ENCODE measurements at regions not wholly inside any gene's neighbourhood (a gene's known extent, or its start where the extent isn't known, plus 50 kb on each side); places are given as distances from the start of the nearest gene placed in this dataset.
A peak's percentile ranks its signal among the peaks of the same experiment; 100 is the strongest.
"Not testable (repeated sequence)": the region's sequence is repeated elsewhere in the genome, so short reads cannot be mapped to it uniquely, and the experiment has no call there.

DNA sequence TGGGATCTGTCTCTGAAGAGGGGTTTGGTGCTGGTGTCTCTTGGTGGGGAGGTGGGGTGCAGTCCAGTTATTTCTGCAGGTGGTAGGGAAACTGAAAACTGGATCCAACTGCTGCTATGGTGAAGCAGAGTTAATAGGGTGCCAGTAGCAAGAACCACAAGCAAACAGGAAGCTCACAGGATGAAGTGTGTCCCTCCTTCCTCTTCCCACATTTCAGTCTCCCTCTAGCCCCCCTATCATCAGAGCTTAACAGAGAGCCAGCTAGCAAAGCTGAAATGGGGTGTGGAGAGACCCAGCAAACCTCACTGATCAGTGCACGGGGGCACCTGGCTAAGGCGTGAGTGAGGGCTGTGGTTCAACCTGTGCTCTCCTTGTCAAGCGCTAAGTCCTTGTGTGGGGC lies 69.1 kb upstream of the C12orf71 start:
- Histone ChIP-seq H3K4me1 (ENCODE audit: insufficient read depth, insufficient read length) (no peaks in the 10 kb centered on the region), H3K4me3 (ENCODE audit: insufficient read length, low read depth) (no peak overlapping the region), H3K9me3 (ENCODE audit: insufficient read depth, low read length) (no peaks in the 10 kb centered on the region), H3K27me3 (ENCODE audit: insufficient read depth, insufficient read length) (no peaks in the 10 kb centered on the region), H3K36me3 (ENCODE audit: insufficient read depth, insufficient read length, low read length) (no peaks in the 10 kb centered on the region), H3K9ac (ENCODE audit: insufficient read length, low read depth) (no peak overlapping the region)
- no peak for DNase-seq (ENCODE audit: low read depth, low spot score)
- TF ChIP-seq ZNF274 (IDR thresholded peaks at IDR 0.05; ENCODE audit: low read depth, low read length): no peak
- no peak for TF ChIP-seq SUZ12 (IDR thresholded peaks at IDR 0.05; ENCODE audit: extremely low read depth, insufficient read depth, insufficient read length)
- no peak for TF ChIP-seq YY1 (IDR thresholded peaks at IDR 0.05; ENCODE audit: insufficient read depth, insufficient read length)

DNA sequence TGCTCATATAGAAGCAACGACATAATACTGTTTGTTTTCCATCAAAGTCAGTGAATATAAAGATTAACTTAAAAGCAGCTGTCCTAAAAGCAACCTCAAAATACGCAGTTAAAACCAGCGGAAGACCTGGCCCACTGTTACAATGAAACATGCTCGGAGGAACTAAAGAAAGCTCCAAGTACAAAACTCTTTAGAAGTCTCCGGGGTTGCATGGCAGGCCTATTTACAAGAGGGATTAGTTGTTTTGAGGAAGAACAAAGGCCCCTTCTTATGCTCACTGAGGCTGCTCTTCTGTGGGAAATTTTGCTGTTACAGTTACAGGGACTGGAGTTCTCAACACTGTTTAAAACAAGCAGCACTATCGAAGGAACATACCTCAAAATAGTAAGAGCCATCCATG lies 75.9 kb upstream of the C12orf71 start:
- TF ChIP-seq SUZ12 (IDR thresholded peaks at IDR 0.05; ENCODE audit: extremely low read depth, insufficient read depth, insufficient read length): no peak
- no peak for TF ChIP-seq YY1 (IDR thresholded peaks at IDR 0.05; ENCODE audit: insufficient read depth, insufficient read length)
- no peak for TF ChIP-seq ZNF274 (IDR thresholded peaks at IDR 0.05; ENCODE audit: low read depth, low read length)
- H3K4me3 ChIP-seq (ENCODE audit: insufficient read length, low read depth): no peak overlapping the region
- H3K4me1 ChIP-seq (ENCODE audit: insufficient read depth, insufficient read length): peaks cover 2% of the 10 kb centered on the region
- H3K36me3 ChIP-seq (ENCODE audit: insufficient read depth, insufficient read length, low read length): no peaks in the 10 kb centered on the region
- DNase-seq (ENCODE audit: low read depth, low spot score): peak; percentile 94
- H3K9ac ChIP-seq (ENCODE audit: insufficient read length, low read depth): no peak overlapping the region
- no peaks in the 10 kb centered on the region; the same call in 1 of the 2 replicates for H3K9me3 ChIP-seq (ENCODE audit: insufficient read depth, low read length)
- no peaks in the 10 kb centered on the region for H3K27me3 ChIP-seq (ENCODE audit: insufficient read depth, insufficient read length)

DNA sequence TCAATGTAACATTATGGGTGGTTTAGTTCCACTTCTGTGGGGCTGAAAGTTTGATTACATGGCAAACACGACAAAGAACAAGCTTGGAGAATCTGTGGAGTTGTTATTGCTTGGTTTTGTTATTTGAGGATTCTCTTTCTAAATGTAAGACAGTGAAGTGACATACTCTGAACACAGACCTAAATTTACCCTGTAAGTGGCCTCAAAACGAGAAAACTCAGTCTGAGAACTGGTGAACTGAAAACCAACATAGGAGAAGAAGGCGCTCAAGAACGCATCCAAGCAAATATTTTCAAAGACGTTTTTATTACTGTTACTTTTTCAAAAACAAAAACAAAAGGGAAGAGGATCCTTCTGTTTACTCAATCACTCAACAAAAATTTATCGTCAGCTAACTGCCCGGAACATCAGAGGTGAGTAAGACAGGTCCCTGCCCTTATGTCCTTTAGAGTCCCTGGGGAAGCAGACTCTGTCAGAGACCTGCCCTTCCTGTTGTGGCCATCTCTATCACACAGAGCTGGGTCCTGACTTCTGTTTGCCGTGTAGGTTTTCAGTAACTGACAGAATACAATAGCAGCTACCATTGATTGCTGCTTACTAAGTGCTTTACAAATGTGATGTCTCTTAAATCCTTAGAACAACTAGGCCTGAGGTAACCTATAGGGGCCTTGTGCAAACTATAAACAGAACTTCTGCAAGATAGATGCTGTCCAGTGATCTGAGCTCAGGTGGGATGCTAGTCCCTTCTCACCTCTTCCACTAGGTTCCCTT lies 79.3 kb upstream of the C12orf71 start:
- H3K27me3 ChIP-seq (ENCODE audit: insufficient read depth, insufficient read length): no peaks in the 10 kb centered on the region
- no peak overlapping the region for H3K9ac ChIP-seq (ENCODE audit: insufficient read length, low read depth)
- no peaks in the 10 kb centered on the region for H3K36me3 ChIP-seq (ENCODE audit: insufficient read depth, insufficient read length, low read length)
- no peak overlapping the region for H3K4me3 ChIP-seq (ENCODE audit: insufficient read length, low read depth)
- no peaks in the 10 kb centered on the region; the same call in 1 of the 2 replicates for H3K9me3 ChIP-seq (ENCODE audit: insufficient read depth, low read length)
- TF ChIP-seq ZNF274 (IDR thresholded peaks at IDR 0.05; ENCODE audit: low read depth, low read length): no peak
- TF ChIP-seq SUZ12 (IDR thresholded peaks at IDR 0.05; ENCODE audit: extremely low read depth, insufficient read depth, insufficient read length): no peak
- TF ChIP-seq YY1 (IDR thresholded peaks at IDR 0.05; ENCODE audit: insufficient read depth, insufficient read length): no peak
- no peak for DNase-seq (ENCODE audit: low read depth, low spot score)
- H3K4me1 ChIP-seq (ENCODE audit: insufficient read depth, insufficient read length): peaks cover 2% of the 10 kb centered on the region

DNA sequence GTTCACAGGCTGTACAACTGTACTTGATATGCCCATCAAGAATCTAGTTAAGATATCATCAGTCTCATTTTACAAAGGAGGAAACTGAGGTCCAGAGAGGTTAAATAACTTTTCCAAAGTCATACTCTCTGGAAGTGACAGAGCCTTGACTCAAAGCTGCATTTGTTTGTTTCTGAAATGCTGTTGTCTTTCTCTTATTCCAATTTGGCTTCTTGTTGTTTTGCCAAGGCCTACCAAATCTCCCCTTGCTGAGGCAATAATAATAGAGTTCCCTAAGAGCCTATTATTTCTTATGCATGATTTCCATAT lies 79.8 kb upstream of the C12orf71 start:
- H3K4me1 ChIP-seq (ENCODE audit: insufficient read depth, insufficient read length): peaks cover 2% of the 10 kb centered on the region
- no peak for DNase-seq (ENCODE audit: low read depth, low spot score)

DNA sequence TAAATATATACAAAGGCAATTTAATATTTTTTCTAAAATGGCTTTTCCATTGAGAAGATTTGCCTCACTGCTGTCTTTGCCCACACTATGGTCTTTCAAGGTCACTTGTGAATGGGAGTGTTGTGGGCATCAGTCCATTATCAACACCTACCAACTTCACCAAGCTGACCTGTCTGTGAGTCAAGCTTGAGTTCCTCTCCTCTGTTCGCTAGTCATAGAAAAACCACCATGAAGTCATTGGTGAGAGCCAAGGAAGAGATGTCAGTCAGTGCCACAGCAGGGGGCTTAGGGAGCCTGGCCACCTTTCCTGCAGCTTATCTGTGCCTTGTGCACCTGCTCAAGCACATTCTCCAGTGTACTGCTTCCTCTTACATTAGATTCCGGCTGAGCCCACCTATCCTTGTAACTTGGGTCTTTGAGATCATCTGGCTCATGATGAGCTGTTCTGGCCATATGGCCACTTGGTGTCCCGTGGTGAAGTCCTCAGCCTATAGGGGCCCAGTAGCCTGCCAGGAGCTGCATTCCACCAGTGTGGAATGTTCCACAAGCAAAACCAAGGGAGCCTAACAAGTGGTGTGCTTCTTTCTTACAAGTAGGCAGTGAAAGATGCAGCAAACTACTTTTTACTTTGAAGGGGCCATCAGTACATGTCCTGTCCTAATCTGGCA lies 80.8 kb upstream of the C12orf71 start:
- no peak overlapping the region for H3K4me3 ChIP-seq (ENCODE audit: insufficient read length, low read depth)
- no peaks in the 10 kb centered on the region for H3K27me3 ChIP-seq (ENCODE audit: insufficient read depth, insufficient read length)
- no peaks in the 10 kb centered on the region for H3K36me3 ChIP-seq (ENCODE audit: insufficient read depth, insufficient read length, low read length)
- TF ChIP-seq ZNF274 (IDR thresholded peaks at IDR 0.05; ENCODE audit: low read depth, low read length): no peak
- no peak for TF ChIP-seq YY1 (IDR thresholded peaks at IDR 0.05; ENCODE audit: insufficient read depth, insufficient read length)
- TF ChIP-seq SUZ12 (IDR thresholded peaks at IDR 0.05; ENCODE audit: extremely low read depth, insufficient read depth, insufficient read length): no peak
- no peak overlapping the region for H3K9ac ChIP-seq (ENCODE audit: insufficient read length, low read depth)
- no peaks in the 10 kb centered on the region; the same call in 1 of the 2 replicates for H3K9me3 ChIP-seq (ENCODE audit: insufficient read depth, low read length)
- peaks cover 2% of the 10 kb centered on the region for H3K4me1 ChIP-seq (ENCODE audit: insufficient read depth, insufficient read length)
- DNase-seq (ENCODE audit: low read depth, low spot score): no peak

More for the DNA sequence above, 79.8 kb upstream of the C12orf71 start:
- Histone ChIP-seq H3K36me3 (ENCODE audit: insufficient read depth, insufficient read length, low read length) (no peaks in the 10 kb centered on the region), H3K4me3 (ENCODE audit: insufficient read length, low read depth) (no peak overlapping the region), H3K27me3 (ENCODE audit: insufficient read depth, insufficient read length) (no peaks in the 10 kb centered on the region), H3K9ac (ENCODE audit: insufficient read length, low read depth) (no peak overlapping the region), H3K9me3 (ENCODE audit: insufficient read depth, low read length) (no peaks in the 10 kb centered on the region; the same call in 1 of the 2 replicates)
- TF ChIP-seq ZNF274 (IDR thresholded peaks at IDR 0.05; ENCODE audit: low read depth, low read length) (no peak), SUZ12 (IDR thresholded peaks at IDR 0.05; ENCODE audit: extremely low read depth, insufficient read depth, insufficient read length) (no peak), YY1 (IDR thresholded peaks at IDR 0.05; ENCODE audit: insufficient read depth, insufficient read length) (no peak)

DNA sequence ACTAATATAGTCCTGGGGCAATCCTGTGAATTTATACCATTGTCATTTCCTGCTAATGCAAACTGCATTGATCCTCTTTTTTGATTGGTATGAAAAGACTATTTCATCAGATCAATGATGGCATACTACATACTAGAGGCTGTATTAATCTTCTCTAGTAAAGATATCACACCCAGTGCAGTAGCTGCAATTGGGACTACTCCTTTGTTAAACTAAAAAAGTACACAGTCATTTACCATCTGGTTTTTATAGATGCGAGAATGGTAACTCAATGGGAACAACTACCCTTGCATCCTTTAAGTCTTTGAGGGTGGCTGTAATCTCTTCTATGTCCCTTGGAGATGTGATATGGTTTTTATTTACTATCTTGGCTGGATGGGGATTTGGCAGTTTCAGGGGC lies 80.2 kb upstream of the STK38L start:
- H3K4me1 ChIP-seq (ENCODE audit: insufficient read depth, insufficient read length): peaks cover 2% of the 10 kb centered on the region
- no peak for TF ChIP-seq SUZ12 (IDR thresholded peaks at IDR 0.05; ENCODE audit: extremely low read depth, insufficient read depth, insufficient read length)
- no peak for TF ChIP-seq ZNF274 (IDR thresholded peaks at IDR 0.05; ENCODE audit: low read depth, low read length)
- TF ChIP-seq YY1 (IDR thresholded peaks at IDR 0.05; ENCODE audit: insufficient read depth, insufficient read length): no peak
- no peak overlapping the region for H3K9ac ChIP-seq (ENCODE audit: insufficient read length, low read depth)
- H3K36me3 ChIP-seq (ENCODE audit: insufficient read depth, insufficient read length, low read length): no peaks in the 10 kb centered on the region
- no peaks in the 10 kb centered on the region; the same call in 1 of the 2 replicates for H3K9me3 ChIP-seq (ENCODE audit: insufficient read depth, low read length)
- no peaks in the 10 kb centered on the region for H3K27me3 ChIP-seq (ENCODE audit: insufficient read depth, insufficient read length)
- no peak for DNase-seq (ENCODE audit: low read depth, low spot score)
- H3K4me3 ChIP-seq (ENCODE audit: insufficient read length, low read depth): no peak overlapping the region

DNA sequence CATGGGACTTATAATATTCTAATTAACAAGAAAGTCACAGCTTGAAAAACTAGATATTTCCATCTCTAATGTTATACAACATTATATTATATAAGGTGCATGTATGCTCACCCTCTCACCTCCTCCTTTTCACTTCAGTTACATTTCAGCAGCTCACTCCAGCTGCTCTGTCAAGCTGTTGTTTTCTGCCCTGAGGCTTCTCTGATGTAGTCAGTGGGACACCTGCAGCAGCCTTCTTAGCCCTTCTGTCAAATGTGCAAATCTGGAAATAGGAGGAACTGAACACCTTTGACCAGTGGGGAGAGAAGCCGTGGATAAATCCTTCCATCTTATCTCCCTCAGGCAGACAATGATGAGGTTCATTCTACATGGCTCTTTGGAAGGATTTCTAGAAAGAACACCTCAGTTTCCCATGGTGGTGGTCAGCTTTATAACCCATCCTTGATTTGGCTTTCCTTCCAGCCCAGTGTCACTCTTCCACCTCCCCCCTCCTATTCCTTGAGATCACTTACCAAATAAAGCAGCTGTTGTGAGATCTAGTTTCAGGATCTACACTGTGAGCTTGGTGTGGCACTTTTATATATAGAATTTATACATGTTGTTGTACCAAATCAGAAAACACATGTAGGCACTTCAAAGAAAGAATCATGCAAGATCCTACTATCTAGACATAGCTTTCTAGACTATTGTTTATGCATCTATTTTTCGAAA lies 79.6 kb upstream of the STK38L start:
- no peak overlapping the region for H3K4me3 ChIP-seq (ENCODE audit: insufficient read length, low read depth)
- TF ChIP-seq YY1 (IDR thresholded peaks at IDR 0.05; ENCODE audit: insufficient read depth, insufficient read length) (no peak), ZNF274 (IDR thresholded peaks at IDR 0.05; ENCODE audit: low read depth, low read length) (no peak), SUZ12 (IDR thresholded peaks at IDR 0.05; ENCODE audit: extremely low read depth, insufficient read depth, insufficient read length) (no peak)
- no peaks in the 10 kb centered on the region for H3K36me3 ChIP-seq (ENCODE audit: insufficient read depth, insufficient read length, low read length)
- no peaks in the 10 kb centered on the region for H3K27me3 ChIP-seq (ENCODE audit: insufficient read depth, insufficient read length)
- H3K9ac ChIP-seq (ENCODE audit: insufficient read length, low read depth): no peak overlapping the region
- DNase-seq (ENCODE audit: low read depth, low spot score): no peak
- H3K9me3 ChIP-seq (ENCODE audit: insufficient read depth, low read length): no peaks in the 10 kb centered on the region; the same call in 1 of the 2 replicates
- H3K4me1 ChIP-seq (ENCODE audit: insufficient read depth, insufficient read length): peaks cover 2% of the 10 kb centered on the region

DNA sequence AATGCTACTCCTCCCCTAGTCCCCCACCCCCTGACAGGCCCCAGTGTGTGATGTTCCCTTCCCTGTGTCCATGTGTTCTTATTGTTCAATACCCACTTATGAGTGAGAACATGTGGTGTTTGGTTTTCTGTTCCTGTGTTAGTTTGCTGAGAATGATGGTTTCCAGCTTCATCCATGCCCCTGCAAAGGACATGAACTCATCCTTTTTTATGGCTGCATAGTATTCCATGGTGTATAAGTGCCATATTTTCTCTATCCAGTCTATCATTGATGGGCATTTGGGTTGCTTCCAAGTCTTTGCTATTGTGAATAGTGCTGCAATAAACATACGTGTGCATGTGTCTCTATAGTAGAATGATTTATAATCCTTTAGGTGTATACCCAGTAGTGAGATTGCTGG lies 78.1 kb upstream of the STK38L start:
- DNase-seq (ENCODE audit: low read depth, low spot score); H3K4me3 ChIP-seq (ENCODE audit: insufficient read length, low read depth); H3K9me3 ChIP-seq (ENCODE audit: insufficient read depth, low read length); H3K27me3 ChIP-seq (ENCODE audit: insufficient read depth, insufficient read length); H3K36me3 ChIP-seq (ENCODE audit: insufficient read depth, insufficient read length, low read length); H3K4me1 ChIP-seq (ENCODE audit: insufficient read depth, insufficient read length); H3K9ac ChIP-seq (ENCODE audit: insufficient read length, low read depth): not testable (repeated sequence)

DNA sequence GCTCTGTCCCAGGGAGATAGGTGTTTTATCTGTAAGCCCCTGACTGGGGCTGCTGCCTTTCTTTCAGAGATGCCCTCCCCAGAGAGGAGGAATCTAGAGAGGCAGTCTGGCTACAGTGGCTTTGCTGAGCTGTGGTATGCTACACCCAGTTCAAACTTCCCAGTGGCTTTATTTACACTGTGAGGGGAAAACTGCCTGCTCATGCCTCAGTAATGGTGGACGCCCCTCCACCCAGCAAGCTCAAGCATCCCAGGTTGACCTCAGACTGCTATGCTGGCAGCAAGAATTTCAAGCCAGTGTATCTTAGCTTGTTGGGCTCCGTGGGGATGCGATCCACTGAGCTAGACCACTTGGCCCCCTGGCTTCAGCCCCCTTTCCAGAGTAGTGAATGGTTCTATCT lies 72.6 kb upstream of the STK38L start:
- H3K9ac ChIP-seq (ENCODE audit: insufficient read length, low read depth); H3K27me3 ChIP-seq (ENCODE audit: insufficient read depth, insufficient read length); H3K36me3 ChIP-seq (ENCODE audit: insufficient read depth, insufficient read length, low read length); H3K4me3 ChIP-seq (ENCODE audit: insufficient read length, low read depth); H3K4me1 ChIP-seq (ENCODE audit: insufficient read depth, insufficient read length); DNase-seq (ENCODE audit: low read depth, low spot score): not testable (repeated sequence)
- peaks cover 23% of the 10 kb centered on the region for H3K9me3 ChIP-seq (ENCODE audit: insufficient read depth, low read length)

Data from NT2/D1 (cell line).